Uterus (tissue), 3 donors: ENCODE measurements at regions not wholly inside any gene's neighbourhood (a gene's known extent, or its start where the extent isn't known, plus 50 kb on each side); places are given as distances from the start of the nearest gene placed in this dataset.

Experiments
- DNase-seq, 2 donors: peaks; one replicate each; pipeline ENCODE4 v3.0.0-alpha.2; 2019 to 2020
- H3K27ac ChIP-seq, 2 donors: fragments of 200-600 bp; sonication (generic); 1 replicate in 1 of 2; 2 replicates in 1 of 2; pipeline ENCODE4 v1.5.1; 2016 to 2018
- H3K27me3 ChIP-seq, 2 donors: fragments of 200-600 bp; sonication (generic); one replicate each; pipeline ENCODE4 v1.5.1; 2018 to 2019; ENCODE audit warnings: control low read depth in 1 of 2
- H3K36me3 ChIP-seq, 2 donors: fragments of 200-600 bp; sonication (generic); one replicate each; pipeline ENCODE4 v1.5.1; 2019; ENCODE audit warnings: control low read depth in 1 of 2
- H3K4me1 ChIP-seq, 2 donors: fragments of 200-600 bp; sonication (generic); one replicate each; pipeline ENCODE4 v1.5.1; 2018 to 2019; ENCODE audit warnings: control low read depth in 1 of 2
- H3K4me3 ChIP-seq, 2 donors: fragments of 200-600 bp; sonication (generic); 1 replicate in 1 of 2; 2 replicates in 1 of 2; pipeline ENCODE4 v1.5.1; 2018 to 2019; ENCODE audit warnings: mild to moderate bottlenecking in 1 of 2
- H3K9me3 ChIP-seq, 2 donors: fragments of 200-600 bp; sonication (generic); one replicate each; pipeline ENCODE4 v1.5.1; 2019; ENCODE audit warnings: control low read depth in 1 of 2
- CTCF ChIP-seq, 4 experiments: fragments of 200-600 bp in 2 of 4; fragments of 450-650 bp in 2 of 4; sonication (generic) in 2 of 4; IDR thresholded peaks; one replicate each; pipeline ENCODE4 v1.5.1; 2016 to 2019; ENCODE audit warnings: antibody characterized with exemption in 4 of 4, mild to moderate bottlenecking in 2 of 4, moderate library complexity in 1 of 4
- POLR2A ChIP-seq, 2 donors: fragments of 450-650 bp; IDR thresholded peaks; one replicate each; pipeline ENCODE4 v1.6.1; 2016; ENCODE audit warnings: antibody characterized with exemption in 2 of 2, mild to moderate bottlenecking in 1 of 2, moderate library complexity in 1 of 2
- intact Hi-C: fragments of 100-400 bp; cut with DNase I; formaldehyde crosslinking; loops from one replicate; pipeline ENCODE4 v1.15.1; 2023; ENCODE audit warnings: low total_unique reads
- donor health status: DM: yes; HTN: yes; CAD: no.

- Histone ChIP-seq H3K9me3 (no peaks in the 10 kb centered on the region), H3K4me3 (no peak overlapping the region), H3K27me3 (no peaks in the 10 kb centered on the region), H3K4me1 (no peaks in the 10 kb centered on the region), H3K36me3 (no peaks in the 10 kb centered on the region), H3K27ac (no peak overlapping the region)
- no peak for DNase-seq
- intact Hi-C loops, result no loop called here
- TF ChIP-seq POLR2A (IDR thresholded peaks at IDR 0.05) (no peak), CTCF (IDR thresholded peaks at IDR 0.05) (no peak)
Measured at GRCh38 chr2:100660851-100661584, 98.2 kb downstream of the PDCL3 start.

GRCh38 chr2:100662866-100663265, 100.1 kb downstream of the PDCL3 start:
- no peaks in the 10 kb centered on the region for H3K27me3 ChIP-seq
- no peak overlapping the region for H3K27ac ChIP-seq
- no peak overlapping the region for H3K4me3 ChIP-seq
- H3K4me1 ChIP-seq, result no peaks in the 10 kb centered on the region
- no peak for DNase-seq
- intact Hi-C loops, result no loop called here
- H3K36me3 ChIP-seq, result no peaks in the 10 kb centered on the region
- no peaks in the 10 kb centered on the region for H3K9me3 ChIP-seq
- TF ChIP-seq CTCF (IDR thresholded peaks at IDR 0.05), result no peak
- TF ChIP-seq POLR2A (IDR thresholded peaks at IDR 0.05), result no peak

GRCh38 chr2:100664021-100664755, 101.4 kb downstream of the PDCL3 start:
- H3K27ac ChIP-seq, result no peak overlapping the region
- H3K9me3 ChIP-seq, result no peaks in the 10 kb centered on the region
- H3K27me3 ChIP-seq, result no peaks in the 10 kb centered on the region
- TF ChIP-seq POLR2A (IDR thresholded peaks at IDR 0.05) (no peak), CTCF (IDR thresholded peaks at IDR 0.05) (no peak)
- DNase-seq, result no peak
- H3K4me1 ChIP-seq, result no peaks in the 10 kb centered on the region
- no peaks in the 10 kb centered on the region for H3K36me3 ChIP-seq
- no peak overlapping the region for H3K4me3 ChIP-seq
- intact Hi-C loops, result no loop called here

- no peaks in the 10 kb centered on the region for H3K27me3 ChIP-seq
- H3K9me3 ChIP-seq, result no peaks in the 10 kb centered on the region
- H3K4me1 ChIP-seq, result no peaks in the 10 kb centered on the region
- H3K4me3 ChIP-seq, result no peak overlapping the region
- no peak for TF ChIP-seq POLR2A (IDR thresholded peaks at IDR 0.05)
- no peak for TF ChIP-seq CTCF (IDR thresholded peaks at IDR 0.05)
- DNase-seq, result no peak
- no peak overlapping the region for H3K27ac ChIP-seq
- intact Hi-C loops, result no loop called here
- H3K36me3 ChIP-seq, result no peaks in the 10 kb centered on the region
Measured at GRCh38 chr2:100664756-100665101, 101.9 kb downstream of the PDCL3 start.

- Histone ChIP-seq H3K4me3 (no peak overlapping the region), H3K27me3 (no peaks in the 10 kb centered on the region), H3K27ac (no peak overlapping the region), H3K36me3 (no peaks in the 10 kb centered on the region), H3K4me1 (no peaks in the 10 kb centered on the region), H3K9me3 (no peaks in the 10 kb centered on the region)
- no peak for DNase-seq
- no peak for TF ChIP-seq POLR2A (IDR thresholded peaks at IDR 0.05)
- no peak for TF ChIP-seq CTCF (IDR thresholded peaks at IDR 0.05)
- intact Hi-C loops, result no loop called here
Measured at GRCh38 chr2:100666996-100667395, 104.2 kb downstream of the PDCL3 start.
